WTC11 (cell line): ENCODE measurements at regions not wholly inside any gene's neighbourhood (a gene's known extent, or its start where the extent isn't known, plus 50 kb on each side); places are given as distances from the start of the nearest gene placed in this dataset.

ENCODE experiments used
- ATAC-seq: fragments of 200-7000 bp; cut with Tn5 transposase; 2 replicates; pipeline ENCODE4 v1.10.0; 2021; ENCODE audit warnings: mild to moderate bottlenecking, moderate library complexity
- CTCF ChIA-PET: fragments of 300-600 bp; sonication (Branson Sonifier 250); formaldehyde crosslinking; loops from one replicate; lab custom pipeline; 2021; ENCODE audit warnings: antibody characterized with exemption; lab: Charles Lee
- POLR2A ChIA-PET: fragments of 350-600 bp; sonication (Branson Sonifier 250); formaldehyde crosslinking; loops from one replicate; lab custom pipeline; 2021; ENCODE audit warnings: antibody characterized with exemption; lab: Charles Lee
- DNase-seq: peaks from one replicate; pipeline ENCODE4 v3.0.0; 2021; ENCODE audit warnings: low spot score
- H3K27ac Mint-ChIP-seq: 2 replicates; pipeline ENCODE4 v1.8.0; 2021; ENCODE audit warnings: mixed read lengths
- H3K27me3 Mint-ChIP-seq: 2 replicates; pipeline ENCODE4 v1.8.0; 2021; ENCODE audit warnings: low read depth, mild to moderate bottlenecking, moderate library complexity, mixed read lengths
- H3K36me3 Mint-ChIP-seq: 2 replicates; pipeline ENCODE4 v1.8.0; 2021; ENCODE audit warnings: mixed read lengths
- H3K4me1 Mint-ChIP-seq: 2 replicates; pipeline ENCODE4 v1.8.0; 2022; ENCODE audit warnings: mixed read lengths
- H3K4me3 Mint-ChIP-seq: 2 replicates; pipeline ENCODE4 v1.8.0; 2021; ENCODE audit warnings: mild to moderate bottlenecking, moderate library complexity, mixed read lengths
- H3K9me3 Mint-ChIP-seq: 2 replicates; pipeline ENCODE4 v1.8.0; 2021; ENCODE audit warnings: mixed read lengths
- ATF1 ChIP-seq: sonication (generic); formaldehyde crosslinking; IDR thresholded peaks from 2 replicates; pipeline ENCODE4 v1.8.1; 2023; ENCODE audit warnings: mild to moderate bottlenecking, moderate library complexity, missing genetic modification reagents
- ATF2 ChIP-seq: sonication (generic); formaldehyde crosslinking; IDR thresholded peaks from 2 replicates; pipeline ENCODE4 v1.8.1; 2022; ENCODE audit warnings: low read depth, missing genetic modification reagents, borderline replicate concordance
- CREB1 ChIP-seq: sonication (generic); formaldehyde crosslinking; IDR thresholded peaks from 2 replicates; pipeline ENCODE4 v1.8.0; 2023; ENCODE audit warnings: mild to moderate bottlenecking, missing genetic modification reagents
- E2F4 ChIP-seq: sonication (generic); formaldehyde crosslinking; IDR thresholded peaks from 2 replicates; pipeline ENCODE4 v1.8.1; 2022; ENCODE audit warnings: low read depth, mild to moderate bottlenecking, moderate library complexity, missing genetic modification reagents, borderline replicate concordance
- EMX1 ChIP-seq: fragments of 250-450 bp; sonication (Bioruptor Pico); IDR thresholded peaks from 2 replicates; pipeline ENCODE4 v1.8.0; 2021; ENCODE audit warnings: mild to moderate bottlenecking
- FOXK1 ChIP-seq: sonication (generic); formaldehyde crosslinking; IDR thresholded peaks from 2 replicates; pipeline ENCODE4 v1.8.0; 2022; ENCODE audit warnings: mild to moderate bottlenecking, moderate library complexity, missing genetic modification reagents
- GABPB1 ChIP-seq: sonication (generic); formaldehyde crosslinking; IDR thresholded peaks from 2 replicates; pipeline ENCODE4 v1.8.1; 2023; ENCODE audit warnings: mild to moderate bottlenecking, missing genetic modification reagents
- MLX ChIP-seq: sonication (generic); formaldehyde crosslinking; IDR thresholded peaks from 2 replicates; pipeline ENCODE4 v1.8.1; 2023; ENCODE audit warnings: mild to moderate bottlenecking, missing genetic modification reagents, moderate library complexity
- NR3C1 ChIP-seq: sonication (generic); formaldehyde crosslinking; conservative IDR thresholded peaks from 2 replicates; pipeline ENCODE4 v1.8.1; 2023; ENCODE audit warnings: low read depth, mild to moderate bottlenecking, missing genetic modification reagents
- RORB ChIP-seq: fragments of 250-450 bp; sonication (Bioruptor Pico); IDR thresholded peaks from 2 replicates; pipeline ENCODE4 v1.9.0; 2021; ENCODE audit warnings: mild to moderate bottlenecking
- ZBTB21 ChIP-seq: sonication (generic); formaldehyde crosslinking; IDR thresholded peaks from 2 replicates; pipeline ENCODE4 v1.8.1; 2023; ENCODE audit warnings: mild to moderate bottlenecking, missing genetic modification reagents, borderline replicate concordance
- ZNF232 ChIP-seq: sonication (generic); formaldehyde crosslinking; IDR thresholded peaks from 2 replicates; pipeline ENCODE4 v1.8.0; 2022; ENCODE audit warnings: mild to moderate bottlenecking, missing genetic modification reagents
- ZNF263 ChIP-seq: sonication (generic); formaldehyde crosslinking; IDR thresholded peaks from 2 replicates; pipeline ENCODE4 v1.8.1; 2022; ENCODE audit warnings: low read depth, mild to moderate bottlenecking, moderate library complexity, missing genetic modification reagents
- ZNF317 ChIP-seq: sonication (generic); formaldehyde crosslinking; IDR thresholded peaks from 2 replicates; pipeline ENCODE4 v1.8.1; 2023; ENCODE audit warnings: low read depth, mild to moderate bottlenecking, moderate library complexity, missing genetic modification reagents, borderline replicate concordance
- ZNF423 ChIP-seq: fragments of 250-450 bp; sonication (Bioruptor Pico); IDR thresholded peaks from 2 replicates; pipeline ENCODE4 v2.1.2; 2022; ENCODE audit warnings: mild to moderate bottlenecking, moderate library complexity
- TF ChIP-seq, protein P1 (sequence below): fragments of 250-450 bp; sonication (Bioruptor Pico); IDR thresholded peaks from 2 replicates; pipeline ENCODE4 v1.8.0; 2021; ENCODE audit warnings: mild to moderate bottlenecking
- TF ChIP-seq, protein P2 (sequence below): fragments of 250-450 bp; sonication (Bioruptor Pico); IDR thresholded peaks from 2 replicates; pipeline ENCODE4 v1.9.0; 2021; ENCODE audit warnings: mild to moderate bottlenecking
- TF ChIP-seq, protein P3 (sequence below): sonication (generic); formaldehyde crosslinking; conservative IDR thresholded peaks from 2 replicates; pipeline ENCODE4 v1.8.1; 2022; ENCODE audit warnings: mild to moderate bottlenecking, missing genetic modification reagents
- TF ChIP-seq, protein P4 (sequence below): sonication (generic); formaldehyde crosslinking; conservative IDR thresholded peaks from 2 replicates; pipeline ENCODE4 v1.8.1; 2023; ENCODE audit warnings: mild to moderate bottlenecking, low read depth, missing genetic modification reagents, moderate library complexity

DNA sequence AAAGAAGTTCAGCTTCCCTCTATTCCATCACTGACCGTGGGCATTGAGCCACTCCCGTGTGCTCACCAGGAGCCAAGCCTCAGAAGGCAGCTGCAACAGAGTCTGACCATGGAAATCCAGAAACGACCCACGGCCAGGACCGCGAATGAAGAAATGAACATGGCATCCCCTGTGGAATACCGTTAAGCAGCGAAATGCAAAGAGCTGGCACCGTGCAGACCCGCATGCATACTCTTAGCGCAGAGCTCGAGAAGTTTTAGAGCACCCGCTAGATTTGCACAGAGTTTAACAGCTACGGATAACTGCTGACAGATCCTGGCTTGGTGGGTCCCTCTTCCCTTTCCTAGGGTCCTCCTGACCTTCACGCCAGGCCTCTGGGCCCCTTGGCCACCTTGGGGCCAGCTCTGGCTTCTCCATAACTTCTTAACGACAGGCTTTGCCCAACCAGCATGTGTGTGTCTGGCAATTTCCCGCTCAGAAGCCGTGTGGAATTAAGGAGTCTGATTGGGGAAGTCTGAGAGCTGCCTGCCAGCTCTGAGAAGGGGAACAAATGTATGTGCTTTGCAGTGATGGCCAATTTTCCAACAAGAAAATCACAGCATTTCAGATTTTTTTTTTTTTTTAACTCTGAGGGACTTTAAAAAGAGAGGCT lies 75.3 kb upstream of the COL5A1 start (continued):
- TF ChIP-seq, protein P1, sequence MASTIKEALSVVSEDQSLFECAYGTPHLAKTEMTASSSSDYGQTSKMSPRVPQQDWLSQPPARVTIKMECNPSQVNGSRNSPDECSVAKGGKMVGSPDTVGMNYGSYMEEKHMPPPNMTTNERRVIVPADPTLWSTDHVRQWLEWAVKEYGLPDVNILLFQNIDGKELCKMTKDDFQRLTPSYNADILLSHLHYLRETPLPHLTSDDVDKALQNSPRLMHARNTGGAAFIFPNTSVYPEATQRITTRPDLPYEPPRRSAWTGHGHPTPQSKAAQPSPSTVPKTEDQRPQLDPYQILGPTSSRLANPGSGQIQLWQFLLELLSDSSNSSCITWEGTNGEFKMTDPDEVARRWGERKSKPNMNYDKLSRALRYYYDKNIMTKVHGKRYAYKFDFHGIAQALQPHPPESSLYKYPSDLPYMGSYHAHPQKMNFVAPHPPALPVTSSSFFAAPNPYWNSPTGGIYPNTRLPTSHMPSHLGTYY: no peak
- no peak for TF ChIP-seq ZBTB21 (CRISPR knock-in tag)

GRCh38 chr9:134566936-134567335 lies 74.7 kb upstream of the COL5A1 start:
- ChIA-PET CTCF (interaction anchor here (1.2 to 1.5 kb wide), 2 partner anchors 11 to 117 kb away, joined by 3 to 4 read pairs; no protein-coding TSS in a partner anchor), POLR2A (no interaction called here)
- no peak for DNase-seq
- H3K27ac Mint-ChIP-seq: no peak overlapping the region
- 0 out of 2 replicates have a peak, but pooled peaks cover 7% of the 10 kb centered on the region for H3K36me3 Mint-ChIP-seq
- no peak overlapping the region for H3K4me3 Mint-ChIP-seq
- peaks cover 37% of the 10 kb centered on the region for H3K9me3 Mint-ChIP-seq
- ATAC-seq: no peak
- peaks cover 3% of the 10 kb centered on the region for H3K27me3 Mint-ChIP-seq
- TF ChIP-seq GABPB1: no peak
- no peak for TF ChIP-seq MLX
- TF ChIP-seq E2F4 (CRISPR knock-in tag): no peak
- no peak for TF ChIP-seq ZNF263
- TF ChIP-seq NR3C1 (CRISPR knock-in tag): no peak
- TF ChIP-seq CREB1 (CRISPR knock-in tag): no peak
- TF ChIP-seq, protein P2, sequence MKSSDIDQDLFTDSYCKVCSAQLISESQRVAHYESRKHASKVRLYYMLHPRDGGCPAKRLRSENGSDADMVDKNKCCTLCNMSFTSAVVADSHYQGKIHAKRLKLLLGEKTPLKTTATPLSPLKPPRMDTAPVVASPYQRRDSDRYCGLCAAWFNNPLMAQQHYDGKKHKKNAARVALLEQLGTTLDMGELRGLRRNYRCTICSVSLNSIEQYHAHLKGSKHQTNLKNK: no peak
- TF ChIP-seq ZNF317 (CRISPR knock-in tag): no peak
- TF ChIP-seq, protein P3, sequence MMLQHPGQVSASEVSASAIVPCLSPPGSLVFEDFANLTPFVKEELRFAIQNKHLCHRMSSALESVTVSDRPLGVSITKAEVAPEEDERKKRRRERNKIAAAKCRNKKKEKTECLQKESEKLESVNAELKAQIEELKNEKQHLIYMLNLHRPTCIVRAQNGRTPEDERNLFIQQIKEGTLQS (CRISPR knock-in tag): no peak
- TF ChIP-seq ATF1 (CRISPR knock-in tag): no peak
- TF ChIP-seq ZNF232 (CRISPR knock-in tag): no peak
- no peak for TF ChIP-seq ATF2 (CRISPR knock-in tag)
- H3K4me1 Mint-ChIP-seq: no peaks in the 10 kb centered on the region

GRCh38 chr9:134568116-134568515 lies 73.5 kb upstream of the COL5A1 start:
- ATAC-seq (no peak), DNase-seq (no peak)
- CTCF ChIA-PET: no interaction called here
- POLR2A ChIA-PET: no interaction called here
- peaks cover 35% of the 10 kb centered on the region for H3K9me3 Mint-ChIP-seq
- TF ChIP-seq FOXK1 (CRISPR knock-in tag) (no peak), RORB (CRISPR knock-in tag) (no peak), ZNF423 (no peak), EMX1 (no peak), ZBTB21 (CRISPR knock-in tag) (no peak)
- TF ChIP-seq, protein P4, sequence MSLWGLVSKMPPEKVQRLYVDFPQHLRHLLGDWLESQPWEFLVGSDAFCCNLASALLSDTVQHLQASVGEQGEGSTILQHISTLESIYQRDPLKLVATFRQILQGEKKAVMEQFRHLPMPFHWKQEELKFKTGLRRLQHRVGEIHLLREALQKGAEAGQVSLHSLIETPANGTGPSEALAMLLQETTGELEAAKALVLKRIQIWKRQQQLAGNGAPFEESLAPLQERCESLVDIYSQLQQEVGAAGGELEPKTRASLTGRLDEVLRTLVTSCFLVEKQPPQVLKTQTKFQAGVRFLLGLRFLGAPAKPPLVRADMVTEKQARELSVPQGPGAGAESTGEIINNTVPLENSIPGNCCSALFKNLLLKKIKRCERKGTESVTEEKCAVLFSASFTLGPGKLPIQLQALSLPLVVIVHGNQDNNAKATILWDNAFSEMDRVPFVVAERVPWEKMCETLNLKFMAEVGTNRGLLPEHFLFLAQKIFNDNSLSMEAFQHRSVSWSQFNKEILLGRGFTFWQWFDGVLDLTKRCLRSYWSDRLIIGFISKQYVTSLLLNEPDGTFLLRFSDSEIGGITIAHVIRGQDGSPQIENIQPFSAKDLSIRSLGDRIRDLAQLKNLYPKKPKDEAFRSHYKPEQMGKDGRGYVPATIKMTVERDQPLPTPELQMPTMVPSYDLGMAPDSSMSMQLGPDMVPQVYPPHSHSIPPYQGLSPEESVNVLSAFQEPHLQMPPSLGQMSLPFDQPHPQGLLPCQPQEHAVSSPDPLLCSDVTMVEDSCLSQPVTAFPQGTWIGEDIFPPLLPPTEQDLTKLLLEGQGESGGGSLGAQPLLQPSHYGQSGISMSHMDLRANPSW (CRISPR knock-in tag): no peak
- H3K4me3 Mint-ChIP-seq: no peak overlapping the region
- no peaks in the 10 kb centered on the region for H3K4me1 Mint-ChIP-seq
- no peaks in the 10 kb centered on the region; the same call in 1 of the 2 replicates for H3K27me3 Mint-ChIP-seq
- 0 out of 2 replicates have a peak, but pooled peaks cover 4% of the 10 kb centered on the region for H3K36me3 Mint-ChIP-seq
- H3K27ac Mint-ChIP-seq: no peak overlapping the region
